ENCODE measurements at regions not wholly inside any gene's neighbourhood (a gene's known extent, or its start where the extent isn't known, plus 50 kb on each side); places are given as distances from the start of the nearest gene placed in this dataset.

GRCh38 chr3:168489301-168489700 lies 393.6 kb upstream of the GOLIM4 start:
- no peak overlapping the region for H3K27ac ChIP-seq
- TF ChIP-seq CTCF (conservative IDR thresholded peaks at IDR 0.05) = no peak

GRCh38 chr3:168485936-168486335 lies 390.2 kb upstream of the GOLIM4 start:
- H3K27ac ChIP-seq = no peak overlapping the region
- no peak for TF ChIP-seq ZFX (IDR thresholded peaks at IDR 0.05)

- TF ChIP-seq ZFX (IDR thresholded peaks at IDR 0.05) = no peak
- no peak overlapping the region for H3K27ac ChIP-seq
These were observed 380.7 kb upstream of the GOLIM4 start for GRCh38 chr3:168476360-168476980.

- H3K27ac ChIP-seq = no peak overlapping the region
- no peak for TF ChIP-seq ZFX (IDR thresholded peaks at IDR 0.05)
- no peak for TF ChIP-seq CTCF (conservative IDR thresholded peaks at IDR 0.05)
These were observed 380.0 kb upstream of the GOLIM4 start for GRCh38 chr3:168475704-168476103.

GRCh38 chr3:168473334-168473890 lies 377.7 kb upstream of the GOLIM4 start:
- TF ChIP-seq ZFX (IDR thresholded peaks at IDR 0.05) (no peak), CTCF (conservative IDR thresholded peaks at IDR 0.05) (no peak)
- H3K27ac ChIP-seq = no peak overlapping the region

GRCh38 chr3:168472783-168473182 lies 377.1 kb upstream of the GOLIM4 start:
- TF ChIP-seq ZFX (IDR thresholded peaks at IDR 0.05) (no peak), CTCF (conservative IDR thresholded peaks at IDR 0.05) (no peak)
- H3K27ac ChIP-seq = no peak overlapping the region

- no peak for TF ChIP-seq CTCF (conservative IDR thresholded peaks at IDR 0.05)
- TF ChIP-seq ZFX (IDR thresholded peaks at IDR 0.05) = no peak
- no peak overlapping the region for H3K27ac ChIP-seq
These were observed 374.7 kb upstream of the GOLIM4 start for GRCh38 chr3:168470380-168470779.

- TF ChIP-seq CTCF (conservative IDR thresholded peaks at IDR 0.05) (no peak), ZFX (IDR thresholded peaks at IDR 0.05) (no peak)
- H3K27ac ChIP-seq = no peak overlapping the region
These were observed 373.7 kb upstream of the GOLIM4 start for GRCh38 chr3:168469436-168469835.
